Fibroblast of villous mesenchyme (primary cell): ENCODE measurements at regions not wholly inside any gene's neighbourhood (a gene's known extent, or its start where the extent isn't known, plus 50 kb on each side); places are given as distances from the start of the nearest gene placed in this dataset.

ENCODE experiments used
- DNase-seq: peaks from one replicate; pipeline ENCODE4 v3.0.0-alpha.2; 2010; ENCODE audit warnings: low read depth
- H3K4me3 ChIP-seq: 2 replicates; pipeline ENCODE4 v1.5.1; 2011; ENCODE audit warnings: low read depth, mild to moderate bottlenecking, low read length
- TF ChIP-seq, protein P1 (sequence below): IDR thresholded peaks from 2 replicates; pipeline ENCODE4 v1.5.1; 2012; ENCODE audit warnings: low read depth, mild to moderate bottlenecking, low read length; ENCODE audit not compliant: insufficient read depth

DNA sequence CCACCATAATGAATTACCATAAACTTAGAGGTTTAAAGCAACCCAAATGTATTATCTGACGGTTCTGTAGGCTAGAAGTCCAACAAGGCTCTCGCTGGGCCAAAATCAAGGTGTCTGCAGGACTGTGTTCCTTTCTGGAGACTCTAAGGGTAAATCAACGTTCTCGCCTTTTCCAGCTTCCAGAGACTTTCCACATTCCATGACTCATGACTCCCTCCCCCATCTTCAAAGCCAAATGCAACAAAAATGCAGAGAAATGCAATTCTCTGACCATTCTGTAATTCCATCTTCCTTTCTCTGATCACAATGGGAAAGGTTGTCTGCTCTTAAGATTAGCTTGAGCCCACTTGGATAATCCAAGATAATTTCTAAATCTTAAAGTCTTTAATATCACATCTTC is 287.1 kb downstream of the LTN1 start:
- peak; percentile 30 for DNase-seq
- TF ChIP-seq, protein P1, sequence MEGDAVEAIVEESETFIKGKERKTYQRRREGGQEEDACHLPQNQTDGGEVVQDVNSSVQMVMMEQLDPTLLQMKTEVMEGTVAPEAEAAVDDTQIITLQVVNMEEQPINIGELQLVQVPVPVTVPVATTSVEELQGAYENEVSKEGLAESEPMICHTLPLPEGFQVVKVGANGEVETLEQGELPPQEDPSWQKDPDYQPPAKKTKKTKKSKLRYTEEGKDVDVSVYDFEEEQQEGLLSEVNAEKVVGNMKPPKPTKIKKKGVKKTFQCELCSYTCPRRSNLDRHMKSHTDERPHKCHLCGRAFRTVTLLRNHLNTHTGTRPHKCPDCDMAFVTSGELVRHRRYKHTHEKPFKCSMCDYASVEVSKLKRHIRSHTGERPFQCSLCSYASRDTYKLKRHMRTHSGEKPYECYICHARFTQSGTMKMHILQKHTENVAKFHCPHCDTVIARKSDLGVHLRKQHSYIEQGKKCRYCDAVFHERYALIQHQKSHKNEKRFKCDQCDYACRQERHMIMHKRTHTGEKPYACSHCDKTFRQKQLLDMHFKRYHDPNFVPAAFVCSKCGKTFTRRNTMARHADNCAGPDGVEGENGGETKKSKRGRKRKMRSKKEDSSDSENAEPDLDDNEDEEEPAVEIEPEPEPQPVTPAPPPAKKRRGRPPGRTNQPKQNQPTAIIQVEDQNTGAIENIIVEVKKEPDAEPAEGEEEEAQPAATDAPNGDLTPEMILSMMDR: no peak

DNA sequence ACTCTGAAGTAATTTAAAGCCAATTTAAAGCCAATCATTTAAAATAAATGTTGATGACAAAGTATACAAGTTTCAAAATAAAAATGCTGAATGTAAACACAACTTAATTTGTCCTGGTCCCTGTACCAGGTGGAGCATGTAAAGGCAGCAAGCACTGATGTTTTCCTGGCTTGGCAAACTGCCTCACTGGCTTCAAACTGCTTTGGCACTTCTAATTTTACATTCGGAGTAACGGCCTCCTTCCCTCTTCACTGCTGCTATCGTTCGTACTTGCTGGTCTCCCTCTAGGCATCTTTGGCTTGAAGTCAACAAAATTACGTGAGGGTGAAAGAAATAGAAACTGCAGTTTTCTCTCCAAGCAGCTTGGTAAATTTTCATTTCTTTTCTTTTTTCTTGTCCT is 287.9 kb downstream of the LTN1 start:
- no peak overlapping the region for H3K4me3 ChIP-seq
- no peak for DNase-seq

More for the DNA sequence above, 287.1 kb downstream of the LTN1 start:
- H3K4me3 ChIP-seq: no peak overlapping the region

DNA sequence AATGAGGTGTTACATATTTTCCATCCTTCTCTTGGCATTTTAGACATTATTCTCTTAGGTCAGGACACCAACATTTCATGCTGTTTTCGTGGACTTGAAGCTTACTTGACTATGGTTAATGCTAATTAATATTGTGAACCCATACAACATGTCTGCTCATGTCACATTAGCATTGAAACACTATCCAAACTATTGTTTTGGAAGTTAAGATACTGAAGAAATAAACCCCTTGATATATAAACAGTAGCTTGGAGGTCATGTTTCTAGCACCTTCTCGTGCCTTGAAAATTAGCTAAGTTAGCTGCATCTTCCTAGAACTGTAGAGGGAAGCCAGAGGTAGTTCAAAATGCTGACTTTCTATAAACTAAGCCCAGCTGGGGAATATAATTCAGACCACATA is 288.8 kb downstream of the LTN1 start:
- H3K4me3 ChIP-seq: no peak overlapping the region
- DNase-seq: no peak
- TF ChIP-seq, protein P1: no peak

More for the DNA sequence above, 287.9 kb downstream of the LTN1 start:
- TF ChIP-seq, protein P1: no peak

DNA sequence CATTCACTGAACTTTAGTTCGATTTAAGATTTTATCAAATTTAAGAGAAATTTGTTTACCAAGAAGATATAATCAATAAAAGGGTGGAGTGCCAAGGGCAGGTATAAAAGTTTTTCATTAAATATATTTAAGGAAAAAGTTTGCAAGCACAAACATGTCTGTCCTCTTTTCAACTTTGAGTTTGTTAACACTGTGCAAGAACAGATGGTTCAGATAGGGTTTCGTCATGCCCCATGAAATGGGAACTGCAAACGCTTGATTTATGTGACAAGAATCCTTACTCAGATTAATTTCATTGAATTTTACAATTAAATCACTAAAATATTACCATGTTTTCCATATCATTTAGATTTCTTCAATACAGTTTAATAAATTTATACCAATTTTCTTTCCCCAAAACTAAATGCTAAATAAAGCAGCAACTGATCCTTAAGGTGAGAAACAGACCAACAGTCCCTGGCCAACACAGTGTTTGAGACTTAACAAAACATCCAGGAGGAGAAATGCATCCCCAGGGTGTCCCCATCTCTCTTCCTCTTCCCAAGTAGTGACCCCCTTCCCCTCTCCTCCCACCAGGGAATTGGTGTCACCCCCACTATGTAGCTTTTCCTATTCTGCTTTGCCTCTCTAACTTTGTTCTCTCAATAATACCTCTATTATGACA is 292.9 kb downstream of the LTN1 start:
- no peak overlapping the region for H3K4me3 ChIP-seq
- TF ChIP-seq, protein P1: no peak
- DNase-seq: peak; percentile 17

DNA sequence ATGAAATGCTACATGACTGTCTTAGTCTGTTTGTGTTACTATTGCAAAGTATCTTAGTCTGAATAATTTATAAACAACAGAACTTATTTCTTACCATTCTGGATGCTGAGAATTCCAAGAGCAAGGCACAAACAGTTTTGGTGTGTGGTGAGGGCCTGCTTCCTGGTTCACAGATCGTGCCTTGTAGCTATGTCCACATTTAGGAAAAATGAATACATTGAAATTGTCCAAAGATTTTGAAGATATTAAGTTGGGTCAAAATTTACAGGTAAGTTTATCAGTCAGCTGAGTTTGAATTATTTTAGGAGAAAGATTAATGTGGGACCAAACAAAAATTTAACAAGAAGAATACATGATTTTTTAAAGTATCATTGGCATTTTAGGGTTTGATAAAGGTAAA is 293.5 kb downstream of the LTN1 start:
- H3K4me3 ChIP-seq: no peak overlapping the region
- DNase-seq: no peak
- TF ChIP-seq, protein P1: no peak

DNA sequence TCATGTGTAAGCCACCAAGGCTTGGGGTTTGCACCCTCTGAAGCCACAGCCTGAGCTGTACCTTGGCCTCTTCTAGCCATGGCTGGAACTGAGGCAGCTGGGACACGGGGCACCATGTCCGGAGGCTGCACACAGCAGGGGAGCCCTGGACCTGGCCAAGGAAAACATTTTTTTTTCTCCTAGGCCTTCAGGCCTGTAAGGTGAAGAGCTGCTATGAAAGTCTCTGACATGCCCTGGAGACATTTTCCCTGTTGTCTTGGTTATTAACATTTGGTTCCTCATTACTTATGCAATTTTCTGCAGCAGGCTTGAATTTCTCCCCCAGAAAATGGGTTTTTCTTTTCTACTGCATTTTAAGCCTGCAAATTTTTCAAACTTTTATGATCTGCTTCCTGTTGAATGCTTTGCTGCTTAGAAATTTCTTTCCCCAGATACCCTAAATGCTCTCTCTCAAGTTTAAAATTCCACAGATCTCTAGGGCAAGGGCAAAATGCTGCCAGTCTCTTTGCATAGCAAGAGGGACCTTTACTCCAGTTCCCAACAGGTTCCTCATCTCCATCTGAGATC is 295.8 kb downstream of the LTN1 start:
- DNase-seq: no peak
- TF ChIP-seq, protein P1: no peak
- no peak overlapping the region for H3K4me3 ChIP-seq
